Skeletal muscle tissue (tissue), 3 donors: ENCODE measurements at regions not wholly inside any gene's neighbourhood (a gene's known extent, or its start where the extent isn't known, plus 50 kb on each side); places are given as distances from the start of the nearest gene placed in this dataset.

Experiments
- H3K27ac ChIP-seq: one replicate; pipeline ENCODE4 v1.7.0; 2013; ENCODE audit warnings: mild to moderate bottlenecking, low read depth, low read length, inconsistent platforms
- H3K27me3 ChIP-seq, 3 donors: one replicate each; pipeline ENCODE4 v1.7.0; 2013; ENCODE audit warnings: low read length in 3 of 3; ENCODE audit not compliant: control insufficient read depth in 3 of 3, insufficient read depth in 3 of 3
- H3K36me3 ChIP-seq, 3 donors: one replicate each; pipeline ENCODE4 v1.7.0; 2013; ENCODE audit warnings: low read length in 3 of 3; ENCODE audit not compliant: control insufficient read depth in 3 of 3, insufficient read depth in 3 of 3
- H3K4me1 ChIP-seq, 3 donors: one replicate each; pipeline ENCODE4 v1.7.0; 2013; ENCODE audit warnings: low read length in 3 of 3, mild to moderate bottlenecking in 3 of 3; ENCODE audit not compliant: control insufficient read depth in 3 of 3, insufficient read depth in 3 of 3
- H3K4me3 ChIP-seq, 3 donors: one replicate each; pipeline ENCODE4 v1.7.0; 2013; ENCODE audit warnings: low read length in 3 of 3
- H3K9ac ChIP-seq, 3 donors: one replicate each; pipeline ENCODE4 v1.7.0; 2013; ENCODE audit warnings: low read length in 3 of 3, mild to moderate bottlenecking in 3 of 3, moderate library complexity in 2 of 3, low read depth in 1 of 3
- H3K9me3 ChIP-seq, 3 donors: one replicate each; pipeline ENCODE4 v1.7.0; 2013; ENCODE audit warnings: low read length in 3 of 3; ENCODE audit not compliant: control insufficient read depth in 3 of 3
- donor health status: Osteomylitis.

- H3K4me1 ChIP-seq = no peaks in the 10 kb centered on the region
- no peak overlapping the region for H3K27ac ChIP-seq
- no peak overlapping the region for H3K4me3 ChIP-seq
- H3K9me3 ChIP-seq = peaks cover 0 to 7% (median 3%) of the 10 kb centered on the region in 3 donors
- H3K27me3 ChIP-seq = no peaks in the 10 kb centered on the region
- H3K9ac ChIP-seq = no peak overlapping the region
- no peaks in the 10 kb centered on the region for H3K36me3 ChIP-seq
Measured at GRCh38 chr18:42137693-42138375, 182.8 kb downstream of the PIK3C3 start.

- Histone ChIP-seq H3K27ac (no peak overlapping the region), H3K4me3 (no peak overlapping the region), H3K9ac (no peak overlapping the region), H3K4me1 (no peaks in the 10 kb centered on the region), H3K36me3 (no peaks in the 10 kb centered on the region), H3K9me3 (peaks cover 0 to 7% (median 3%) of the 10 kb centered on the region in 3 donors), H3K27me3 (no peaks in the 10 kb centered on the region)
Measured at GRCh38 chr18:42141439-42141838, 186.4 kb downstream of the PIK3C3 start.

GRCh38 chr18:42155024-42155423, 200.0 kb downstream of the PIK3C3 start:
- Histone ChIP-seq H3K27ac (no peak overlapping the region), H3K9me3 (no peaks in the 10 kb centered on the region), H3K4me1 (no peaks in the 10 kb centered on the region), H3K36me3 (no peaks in the 10 kb centered on the region), H3K9ac (no peak overlapping the region), H3K27me3 (no peaks in the 10 kb centered on the region), H3K4me3 (no peak overlapping the region)

GRCh38 chr18:42156281-42156680, 201.2 kb downstream of the PIK3C3 start:
- Histone ChIP-seq H3K27me3 (no peaks in the 10 kb centered on the region), H3K9me3 (no peaks in the 10 kb centered on the region), H3K36me3 (no peaks in the 10 kb centered on the region), H3K27ac (no peak overlapping the region), H3K4me1 (no peaks in the 10 kb centered on the region), H3K9ac (no peak overlapping the region), H3K4me3 (no peak overlapping the region)

- no peak overlapping the region for H3K4me3 ChIP-seq
- no peaks in the 10 kb centered on the region for H3K27me3 ChIP-seq
- H3K9ac ChIP-seq = no peak overlapping the region
- no peaks in the 10 kb centered on the region for H3K36me3 ChIP-seq
- no peak overlapping the region for H3K27ac ChIP-seq
- no peaks in the 10 kb centered on the region for H3K4me1 ChIP-seq
- no peaks in the 10 kb centered on the region for H3K9me3 ChIP-seq
Measured at GRCh38 chr18:42157420-42157819, 202.4 kb downstream of the PIK3C3 start.

- Histone ChIP-seq H3K36me3 (no peaks in the 10 kb centered on the region), H3K27ac (no peak overlapping the region), H3K27me3 (no peaks in the 10 kb centered on the region), H3K9me3 (no peaks in the 10 kb centered on the region), H3K4me3 (no peak overlapping the region), H3K4me1 (no peaks in the 10 kb centered on the region), H3K9ac (no peak overlapping the region)
Measured at GRCh38 chr18:42157878-42158277, 202.8 kb downstream of the PIK3C3 start.

- Histone ChIP-seq H3K4me1 (no peaks in the 10 kb centered on the region), H3K27me3 (no peaks in the 10 kb centered on the region), H3K27ac (no peak overlapping the region), H3K9ac (no peak overlapping the region), H3K36me3 (no peaks in the 10 kb centered on the region), H3K9me3 (no peaks in the 10 kb centered on the region), H3K4me3 (no peak overlapping the region)
Measured at GRCh38 chr18:42159146-42159545, 204.1 kb downstream of the PIK3C3 start.

- H3K36me3 ChIP-seq = no peaks in the 10 kb centered on the region
- H3K9ac ChIP-seq = no peak overlapping the region
- no peak overlapping the region for H3K4me3 ChIP-seq
- no peaks in the 10 kb centered on the region for H3K27me3 ChIP-seq
- no peaks in the 10 kb centered on the region for H3K9me3 ChIP-seq
- H3K4me1 ChIP-seq = no peaks in the 10 kb centered on the region
- H3K27ac ChIP-seq = no peak overlapping the region
Measured at GRCh38 chr18:42163321-42163720, 208.3 kb downstream of the PIK3C3 start.

GRCh38 chr18:42164556-42164955, 209.5 kb downstream of the PIK3C3 start:
- Histone ChIP-seq H3K27me3 (no peaks in the 10 kb centered on the region), H3K27ac (no peak overlapping the region), H3K9me3 (no peaks in the 10 kb centered on the region), H3K4me1 (no peaks in the 10 kb centered on the region), H3K36me3 (no peaks in the 10 kb centered on the region), H3K4me3 (no peak overlapping the region), H3K9ac (no peak overlapping the region)

- Histone ChIP-seq H3K4me3 (no peak overlapping the region), H3K4me1 (no peaks in the 10 kb centered on the region), H3K9ac (no peak overlapping the region), H3K27me3 (no peaks in the 10 kb centered on the region), H3K9me3 (no peaks in the 10 kb centered on the region), H3K27ac (no peak overlapping the region), H3K36me3 (no peaks in the 10 kb centered on the region)
Measured at GRCh38 chr18:42165922-42166513, 211.0 kb downstream of the PIK3C3 start.
